Fibroblast of pulmonary artery (primary cell): ENCODE measurements at regions not wholly inside any gene's neighbourhood (a gene's known extent, or its start where the extent isn't known, plus 50 kb on each side); places are given as distances from the start of the nearest gene placed in this dataset.

Experiments
- DNase-seq: peaks from one replicate; pipeline ENCODE4 v3.0.0-alpha.2; 2010; ENCODE audit warnings: low read depth
- H3K4me3 ChIP-seq: replicated peaks from 2 replicates; pipeline ENCODE4 v1.5.1; 2011; ENCODE audit warnings: low read depth, mild to moderate bottlenecking, control low read depth, low read length, moderate library complexity
- TF ChIP-seq, protein P1 (sequence below): IDR thresholded peaks from 2 replicates; pipeline ENCODE4 v1.5.1; 2011; ENCODE audit warnings: mild to moderate bottlenecking, control low read depth, low read length, inconsistent platforms; ENCODE audit errors: missing control alignments

DNA sequence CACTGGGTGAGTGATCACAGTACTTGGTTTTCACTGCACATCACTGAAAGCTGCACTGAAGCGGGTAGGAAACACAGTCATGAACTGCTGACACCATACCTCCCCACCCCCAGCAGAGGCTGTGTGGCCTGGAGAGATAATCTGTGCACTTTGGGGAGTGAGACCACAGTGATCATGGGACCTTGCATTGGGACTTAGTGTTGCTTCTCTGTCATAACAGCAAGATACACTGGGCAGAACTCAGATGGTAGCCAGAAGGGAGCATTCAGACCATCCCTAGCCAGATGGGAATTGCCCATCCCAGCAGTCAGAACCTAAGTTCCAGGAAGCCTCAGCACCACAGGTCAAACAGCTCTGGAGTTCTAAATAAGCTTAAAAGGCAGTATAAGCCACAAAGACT lies 346.4 kb upstream of the TMEM229A start:
- no peak for DNase-seq
- TF ChIP-seq, protein P1, sequence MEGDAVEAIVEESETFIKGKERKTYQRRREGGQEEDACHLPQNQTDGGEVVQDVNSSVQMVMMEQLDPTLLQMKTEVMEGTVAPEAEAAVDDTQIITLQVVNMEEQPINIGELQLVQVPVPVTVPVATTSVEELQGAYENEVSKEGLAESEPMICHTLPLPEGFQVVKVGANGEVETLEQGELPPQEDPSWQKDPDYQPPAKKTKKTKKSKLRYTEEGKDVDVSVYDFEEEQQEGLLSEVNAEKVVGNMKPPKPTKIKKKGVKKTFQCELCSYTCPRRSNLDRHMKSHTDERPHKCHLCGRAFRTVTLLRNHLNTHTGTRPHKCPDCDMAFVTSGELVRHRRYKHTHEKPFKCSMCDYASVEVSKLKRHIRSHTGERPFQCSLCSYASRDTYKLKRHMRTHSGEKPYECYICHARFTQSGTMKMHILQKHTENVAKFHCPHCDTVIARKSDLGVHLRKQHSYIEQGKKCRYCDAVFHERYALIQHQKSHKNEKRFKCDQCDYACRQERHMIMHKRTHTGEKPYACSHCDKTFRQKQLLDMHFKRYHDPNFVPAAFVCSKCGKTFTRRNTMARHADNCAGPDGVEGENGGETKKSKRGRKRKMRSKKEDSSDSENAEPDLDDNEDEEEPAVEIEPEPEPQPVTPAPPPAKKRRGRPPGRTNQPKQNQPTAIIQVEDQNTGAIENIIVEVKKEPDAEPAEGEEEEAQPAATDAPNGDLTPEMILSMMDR = no peak
- no peak overlapping the region for H3K4me3 ChIP-seq

DNA sequence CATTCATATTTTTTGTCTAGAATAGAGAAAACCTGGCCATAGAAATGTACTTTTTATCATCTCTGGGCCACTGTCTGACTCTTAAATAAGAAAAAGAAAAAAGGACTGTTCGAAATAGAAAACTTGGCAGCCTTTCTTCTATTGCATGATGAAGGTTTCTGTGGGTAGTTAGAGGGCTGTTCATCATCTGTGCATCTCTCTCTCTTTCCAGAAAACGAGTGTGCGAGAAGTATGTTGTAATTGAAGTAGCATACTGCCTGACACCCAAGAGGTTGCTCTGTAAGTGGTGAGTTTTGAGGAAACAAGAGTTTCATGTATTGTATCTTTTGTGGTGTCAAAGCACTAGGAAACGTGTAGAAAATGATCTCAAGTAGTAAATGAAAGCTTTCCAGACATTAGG lies 343.2 kb upstream of the TMEM229A start:
- TF ChIP-seq, protein P1 = no peak
- no peak overlapping the region for H3K4me3 ChIP-seq
- DNase-seq = no peak

DNA sequence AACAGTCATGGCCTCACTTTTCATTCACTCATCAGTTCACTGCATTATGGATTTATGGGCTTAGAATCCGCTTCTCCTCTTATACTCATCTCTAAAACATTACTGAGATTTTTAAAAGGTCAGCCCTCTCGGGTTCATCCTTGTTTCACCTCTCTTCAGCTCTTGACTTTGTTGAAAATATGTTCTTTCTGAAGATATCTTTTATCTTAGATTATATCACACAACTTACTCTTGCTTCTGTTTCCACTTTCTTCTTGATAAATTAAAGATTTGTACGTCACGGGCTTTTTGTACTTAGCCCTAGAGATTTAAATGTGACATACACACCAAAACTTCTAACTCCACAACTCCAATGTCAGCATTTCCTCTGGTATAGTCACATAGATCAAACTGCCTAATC lies 342.5 kb upstream of the TMEM229A start:
- H3K4me3 ChIP-seq = no peak overlapping the region
- TF ChIP-seq, protein P1 = no peak
- DNase-seq = no peak

DNA sequence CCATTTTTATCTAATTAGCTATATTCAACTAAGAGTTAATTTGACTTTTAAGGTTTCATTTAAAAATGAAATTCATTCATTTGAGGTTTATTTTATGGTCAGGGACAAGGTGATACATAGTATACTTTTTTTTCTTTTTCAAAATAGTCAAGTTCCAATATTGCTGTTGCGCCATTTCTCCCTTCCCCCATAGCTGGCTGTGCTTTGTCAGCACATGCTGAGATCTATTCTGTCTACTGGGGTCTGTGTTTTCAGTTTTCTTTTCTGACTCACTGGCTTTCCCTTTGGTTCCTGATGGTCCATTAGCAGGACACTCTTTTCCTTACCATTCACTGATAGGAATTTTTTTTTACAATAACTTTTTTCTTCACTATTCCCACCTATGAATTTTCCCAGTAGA lies 336.4 kb upstream of the TMEM229A start:
- TF ChIP-seq, protein P1 = no peak
- no peak for DNase-seq
- H3K4me3 ChIP-seq = no peak overlapping the region

DNA sequence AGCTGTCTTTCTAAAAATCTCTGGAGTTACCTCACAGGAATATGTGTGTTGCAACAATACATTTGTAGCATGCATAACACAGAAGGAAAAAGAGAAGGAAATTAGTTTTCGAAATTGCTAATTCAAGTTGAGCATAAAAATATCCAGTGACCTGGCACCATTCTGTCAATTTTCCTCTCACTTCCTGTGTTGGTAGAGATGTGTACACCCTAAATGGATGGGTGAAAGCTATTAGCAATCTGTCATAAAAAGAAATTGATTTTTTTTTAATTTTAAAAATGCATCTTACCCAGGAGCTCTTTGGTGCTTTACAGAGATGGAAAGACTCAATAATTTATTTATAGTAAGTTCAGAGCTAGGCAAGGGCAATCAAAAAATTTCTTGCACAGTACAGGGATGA lies 333.3 kb upstream of the TMEM229A start:
- DNase-seq = no peak
- no peak overlapping the region for H3K4me3 ChIP-seq
- TF ChIP-seq, protein P1 = no peak

DNA sequence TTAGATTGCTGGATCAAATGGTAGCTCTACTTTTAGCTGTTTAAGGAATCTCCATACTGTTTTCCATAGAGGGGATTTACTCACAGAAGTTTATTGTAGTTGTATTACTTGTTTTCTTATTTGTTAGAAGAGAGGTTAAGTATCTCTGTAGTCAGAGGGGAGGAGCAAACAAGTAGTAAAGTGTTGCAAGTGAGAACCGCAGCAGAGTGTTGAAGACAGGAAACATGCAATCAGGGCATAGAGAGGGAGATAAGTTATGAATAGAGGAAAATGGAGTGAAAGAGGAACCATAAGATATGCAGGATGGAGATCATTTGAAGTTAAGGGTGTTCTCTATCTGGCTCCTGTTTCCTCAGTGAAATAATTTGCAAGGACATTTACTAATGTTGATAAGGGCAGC lies 331.4 kb upstream of the TMEM229A start:
- DNase-seq = no peak
- no peak overlapping the region for H3K4me3 ChIP-seq
- TF ChIP-seq, protein P1 = no peak

DNA sequence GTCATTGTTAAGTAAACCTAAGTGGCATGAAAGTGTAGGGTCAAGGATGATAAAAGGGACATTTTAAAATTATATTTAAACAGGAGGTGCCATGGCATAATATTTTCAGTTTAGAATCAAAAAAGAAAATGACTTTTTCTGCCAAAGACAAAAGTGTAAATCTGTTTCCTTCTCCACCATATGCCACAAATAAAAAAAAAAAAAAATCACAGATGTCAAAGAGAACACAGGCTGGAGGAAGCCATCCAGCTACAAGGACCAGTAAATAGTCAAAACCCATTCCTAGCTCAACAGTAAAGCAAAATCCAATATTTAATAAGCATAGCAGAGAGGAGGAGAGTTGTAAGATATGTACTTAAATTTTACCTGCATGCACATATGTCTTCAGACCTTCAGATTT lies 321.3 kb upstream of the TMEM229A start:
- TF ChIP-seq, protein P1 = no peak
- no peak overlapping the region for H3K4me3 ChIP-seq
- DNase-seq = no peak
